Gastroesophageal sphincter (tissue), 4 donors: ENCODE measurements at regions not wholly inside any gene's neighbourhood (a gene's known extent, or its start where the extent isn't known, plus 50 kb on each side); places are given as distances from the start of the nearest gene placed in this dataset.

Experiments used
- ATAC-seq: fragments of 150-250 bp; one replicate; pipeline ENCODE4 v1.9.1; 2016; ENCODE audit warnings: mild to moderate bottlenecking, moderate library complexity
- H3K27ac ChIP-seq, 4 donors: fragments of 200-600 bp; sonication (generic) in 3 of 4; 1 replicate in 3 of 4; 2 replicates in 1 of 4; pipeline ENCODE4 v1.5.1; 2016 to 2019
- H3K27me3 ChIP-seq: fragments of 200-600 bp; sonication (generic); one replicate; pipeline ENCODE4 v1.5.1; 2019
- H3K36me3 ChIP-seq, 2 donors: fragments of 200-600 bp; sonication (generic); one replicate each; pipeline ENCODE4 v1.5.1; 2019; ENCODE audit warnings: control low read depth in 1 of 2
- H3K4me1 ChIP-seq, 3 donors: fragments of 200-600 bp; sonication (generic); 1 replicate in 2 of 3; 2 replicates in 1 of 3; pipeline ENCODE4 v1.5.1; 2016 to 2019; ENCODE audit warnings: control low read depth in 2 of 3
- H3K4me3 ChIP-seq, 2 donors: fragments of 200-600 bp; sonication (generic); one replicate each; pipeline ENCODE4 v1.5.1; 2019; ENCODE audit warnings: mild to moderate bottlenecking in 1 of 2, moderate library complexity in 1 of 2
- H3K9me3 ChIP-seq, 3 donors: fragments of 200-600 bp; sonication (generic); one replicate each; pipeline ENCODE4 v1.5.1; 2017 to 2019; ENCODE audit warnings: control low read depth in 2 of 3
- EP300 ChIP-seq: sonication (generic); formaldehyde crosslinking; IDR thresholded peaks from one replicate; pipeline ENCODE4 v1.6.1; 2017; ENCODE audit warnings: antibody characterized with exemption, mild to moderate bottlenecking
- POLR2A ChIP-seq, 2 donors: fragments of 450-650 bp; IDR thresholded peaks; one replicate each; pipeline ENCODE4 v1.6.1; 2017; ENCODE audit warnings: antibody characterized with exemption in 2 of 2, mild to moderate bottlenecking in 2 of 2, moderate library complexity in 1 of 2
- POLR2AphosphoS5 ChIP-seq: sonication (generic); formaldehyde crosslinking; IDR thresholded peaks from one replicate; pipeline ENCODE4 v1.6.1; 2017; ENCODE audit warnings: antibody characterized with exemption
- WGBS, 2 donors: methylation state at CpG; one replicate each; pipeline ENCODE4 v1.1.5; 2018; ENCODE audit warnings: low coverage in 1 of 2; 5-methylcytosine and 5-hydroxymethylcytosine counted together
- TF ChIP-seq, protein P1 (sequence below), 4 experiments: fragments of 200-600 bp in 2 of 4; fragments of 450-650 bp in 2 of 4; sonication (generic) in 1 of 4; IDR thresholded peaks; one replicate each; pipeline ENCODE4 v1.5.1; 2017 to 2019; ENCODE audit warnings: antibody characterized with exemption in 4 of 4, mild to moderate bottlenecking in 2 of 4, moderate library complexity in 2 of 4

DNA sequence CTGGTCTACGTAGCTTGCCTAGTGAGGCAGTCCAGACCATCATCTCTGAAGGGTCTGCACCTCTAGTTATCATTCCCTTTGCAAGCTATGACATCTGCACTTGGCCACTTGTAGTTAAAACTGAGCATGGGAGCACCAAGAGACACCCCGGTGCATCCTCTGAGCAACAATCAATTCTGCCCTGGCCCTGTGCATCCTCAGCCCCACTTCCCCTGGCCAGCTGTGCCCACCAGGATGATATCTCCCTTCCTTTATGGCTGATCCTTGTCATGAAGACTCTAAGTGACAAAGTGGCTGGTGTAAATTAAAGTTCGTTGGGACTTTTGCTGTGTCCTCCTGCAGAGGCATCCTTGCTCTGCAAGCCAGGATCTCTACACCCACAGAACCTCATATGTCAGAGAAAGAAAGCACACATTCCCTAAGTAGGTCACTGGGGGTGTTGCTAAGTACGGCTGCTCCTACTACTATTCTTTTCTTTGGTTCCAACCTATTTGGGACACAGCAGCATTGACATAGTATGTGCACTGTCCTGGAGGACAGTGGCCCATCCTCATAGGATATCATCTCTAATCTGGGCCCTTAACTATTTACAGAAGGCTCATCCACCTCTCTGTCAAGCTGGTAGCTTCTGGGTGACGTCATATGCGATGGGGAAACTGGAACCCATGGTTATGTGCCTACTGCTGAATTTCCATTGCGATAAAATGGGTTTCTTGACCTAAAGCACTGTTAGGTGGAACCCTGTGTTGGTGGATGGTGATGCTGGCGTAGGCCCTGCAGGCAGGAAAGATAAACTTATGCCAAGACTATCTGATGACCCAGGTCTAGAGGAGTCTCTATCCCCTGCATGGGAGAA is 384.3 kb upstream of the ID2 start:
- ATAC-seq, result no peak

DNA sequence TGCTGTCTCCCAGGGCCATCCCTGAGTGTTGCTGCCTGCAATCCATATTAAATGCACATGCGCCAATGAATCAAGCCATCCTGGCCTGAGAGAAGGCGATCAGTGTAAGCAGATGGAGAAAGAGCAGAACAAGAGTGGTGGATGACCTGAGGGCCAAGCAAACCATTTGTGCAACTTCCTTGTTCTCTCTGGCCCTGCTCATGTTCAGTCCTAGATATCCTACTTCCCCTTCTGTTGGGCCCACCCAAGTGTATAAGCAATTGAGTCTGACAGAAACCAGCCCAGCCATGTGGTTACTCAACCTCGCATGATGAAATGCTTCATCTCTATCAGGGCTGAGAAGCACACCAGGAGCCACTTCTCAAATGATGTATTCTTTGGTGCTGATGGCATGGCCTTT is 383.1 kb upstream of the ID2 start:
- Histone ChIP-seq H3K9me3 (no peaks in the 10 kb centered on the region), H3K27me3 (no peaks in the 10 kb centered on the region), H3K4me1 (peaks cover 0 to 17% (median 7%) of the 10 kb centered on the region in 3 donors), H3K27ac (no peak overlapping the region), H3K4me3 (no peak overlapping the region), H3K36me3 (no peaks in the 10 kb centered on the region)
- TF ChIP-seq POLR2AphosphoS5 (peak; percentile 2), POLR2A (IDR thresholded peaks at IDR 0.05) (no peak)
- WGBS, 2 donors, result 89 to 100% methylated on average over 2 of the region's 3 CpGs
- peak; percentile 76 for ATAC-seq

More for the DNA sequence above, 384.3 kb upstream of the ID2 start:
- WGBS, 2 donors, result 88 to 100% methylated on average over 4 to 7 of the region's 8 CpGs
- H3K4me1 ChIP-seq, result peaks cover 0 to 13% (median 7%) of the 10 kb centered on the region in 3 donors
- no peaks in the 10 kb centered on the region for H3K9me3 ChIP-seq
- no peaks in the 10 kb centered on the region for H3K27me3 ChIP-seq
- H3K36me3 ChIP-seq, result no peaks in the 10 kb centered on the region
- TF ChIP-seq, protein P1, sequence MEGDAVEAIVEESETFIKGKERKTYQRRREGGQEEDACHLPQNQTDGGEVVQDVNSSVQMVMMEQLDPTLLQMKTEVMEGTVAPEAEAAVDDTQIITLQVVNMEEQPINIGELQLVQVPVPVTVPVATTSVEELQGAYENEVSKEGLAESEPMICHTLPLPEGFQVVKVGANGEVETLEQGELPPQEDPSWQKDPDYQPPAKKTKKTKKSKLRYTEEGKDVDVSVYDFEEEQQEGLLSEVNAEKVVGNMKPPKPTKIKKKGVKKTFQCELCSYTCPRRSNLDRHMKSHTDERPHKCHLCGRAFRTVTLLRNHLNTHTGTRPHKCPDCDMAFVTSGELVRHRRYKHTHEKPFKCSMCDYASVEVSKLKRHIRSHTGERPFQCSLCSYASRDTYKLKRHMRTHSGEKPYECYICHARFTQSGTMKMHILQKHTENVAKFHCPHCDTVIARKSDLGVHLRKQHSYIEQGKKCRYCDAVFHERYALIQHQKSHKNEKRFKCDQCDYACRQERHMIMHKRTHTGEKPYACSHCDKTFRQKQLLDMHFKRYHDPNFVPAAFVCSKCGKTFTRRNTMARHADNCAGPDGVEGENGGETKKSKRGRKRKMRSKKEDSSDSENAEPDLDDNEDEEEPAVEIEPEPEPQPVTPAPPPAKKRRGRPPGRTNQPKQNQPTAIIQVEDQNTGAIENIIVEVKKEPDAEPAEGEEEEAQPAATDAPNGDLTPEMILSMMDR (IDR thresholded peaks at IDR 0.05), result no peak
- TF ChIP-seq POLR2A (IDR thresholded peaks at IDR 0.05), result no peak
- TF ChIP-seq EP300, result no peak
- no peak for TF ChIP-seq POLR2AphosphoS5
- no peak overlapping the region for H3K27ac ChIP-seq
- no peak overlapping the region for H3K4me3 ChIP-seq

DNA sequence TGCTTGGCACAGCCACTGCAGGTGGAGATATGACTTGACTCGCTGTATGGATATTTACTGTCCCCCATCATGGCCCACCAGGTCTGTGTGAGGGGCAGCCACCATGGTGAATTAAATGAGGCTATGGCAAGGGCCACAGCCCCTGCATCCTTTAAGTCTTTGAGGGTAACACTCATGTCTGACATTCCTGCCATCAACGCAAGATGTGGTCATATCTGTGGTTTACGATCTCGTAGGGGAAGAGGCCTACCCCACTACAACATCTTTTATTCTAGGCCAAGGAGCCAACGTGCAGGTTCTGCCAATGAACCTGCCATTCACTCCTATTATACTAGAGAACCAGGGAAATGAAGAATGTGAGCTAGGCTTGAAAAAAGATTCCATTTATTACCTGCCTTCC is 381.6 kb upstream of the ID2 start:
- TF ChIP-seq POLR2AphosphoS5, result no peak
- TF ChIP-seq EP300, result no peak
- TF ChIP-seq POLR2A (IDR thresholded peaks at IDR 0.05), result no peak
- TF ChIP-seq, protein P1 (IDR thresholded peaks at IDR 0.05), result no peak
- WGBS, 2 donors, result 57 to 58% methylated on average over 4 to 5 of the region's 5 CpGs
- H3K27me3 ChIP-seq, result no peaks in the 10 kb centered on the region

DNA sequence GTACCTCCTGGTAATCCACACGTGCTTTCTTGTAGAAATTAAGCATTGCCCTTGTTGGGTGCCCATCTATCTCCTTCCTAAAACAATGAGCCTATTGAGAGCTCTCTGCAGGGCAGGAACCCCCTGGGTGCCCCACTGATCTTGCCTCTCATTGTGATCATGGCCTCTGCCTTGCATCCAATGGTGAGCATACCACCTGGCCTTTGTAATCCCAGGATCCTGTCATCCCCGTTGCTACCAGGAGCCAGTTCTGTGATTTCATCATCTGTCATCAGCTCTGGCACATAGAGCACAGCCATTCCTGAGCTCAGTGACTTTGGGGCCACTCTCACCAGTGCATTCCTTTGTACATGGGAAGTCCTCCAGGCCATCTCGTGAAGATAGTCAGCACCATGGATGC is 381.0 kb upstream of the ID2 start:
- no peak for ATAC-seq
- WGBS, 2 donors, result 83 to 88% methylated on average over 1 to 2 of the region's 3 CpGs

More for the DNA sequence above, 381.6 kb upstream of the ID2 start:
- Histone ChIP-seq H3K4me3 (no peak overlapping the region), H3K36me3 (no peaks in the 10 kb centered on the region), H3K27ac (no peak overlapping the region), H3K9me3 (no peaks in the 10 kb centered on the region), H3K4me1 (peaks cover 0 to 26% (median 7%) of the 10 kb centered on the region in 3 donors)
- ATAC-seq, result no peak

DNA sequence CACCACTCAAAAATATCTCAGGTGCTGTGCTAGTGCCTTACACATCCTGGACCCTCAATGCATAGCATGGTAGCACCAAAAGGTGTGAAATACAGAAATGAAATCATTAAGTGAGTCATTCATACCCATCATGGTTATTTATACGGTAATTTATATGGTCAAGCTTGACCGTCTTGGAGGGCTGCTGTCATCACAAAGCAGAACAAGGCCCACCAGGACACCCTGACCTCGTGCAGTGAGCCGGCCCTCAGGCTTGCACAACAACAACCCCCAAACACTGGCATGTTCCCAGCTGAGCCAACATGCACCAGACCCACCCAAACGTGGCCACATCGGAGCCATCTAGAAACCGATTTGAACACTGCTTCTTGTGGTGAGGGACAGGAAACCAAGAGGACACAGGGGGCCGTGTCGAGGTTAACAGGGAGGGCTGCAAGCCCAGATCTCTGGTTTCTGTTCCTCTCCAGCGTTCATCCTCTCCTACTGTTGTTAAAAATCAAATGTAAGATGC is 378.5 kb upstream of the ID2 start:
- ATAC-seq, result peak; percentile 29
- peak overlapping the region in 3 of 4 donors; percentile 10 to 69 (median 53) for H3K27ac ChIP-seq
- H3K4me1 ChIP-seq, result peaks cover 0 to 46% (median 10%) of the 10 kb centered on the region in 3 donors
- TF ChIP-seq POLR2A (IDR thresholded peaks at IDR 0.05), result no peak
- no peak for TF ChIP-seq EP300
- TF ChIP-seq, protein P1 (IDR thresholded peaks at IDR 0.05), result no peak
- no peak for TF ChIP-seq POLR2AphosphoS5
- H3K9me3 ChIP-seq, result no peaks in the 10 kb centered on the region
- H3K36me3 ChIP-seq, result no peaks in the 10 kb centered on the region
- WGBS, 2 donors, result 78 to 93% methylated on average over 3 to 9 of the region's 10 CpGs
- H3K4me3 ChIP-seq, result no peak overlapping the region
- no peaks in the 10 kb centered on the region for H3K27me3 ChIP-seq

More for the DNA sequence above, 381.0 kb upstream of the ID2 start:
- H3K9me3 ChIP-seq, result no peaks in the 10 kb centered on the region
- no peak overlapping the region for H3K27ac ChIP-seq
- TF ChIP-seq POLR2AphosphoS5 (no peak), POLR2A (IDR thresholded peaks at IDR 0.05) (no peak), EP300 (no peak)
- TF ChIP-seq, protein P1 (IDR thresholded peaks at IDR 0.05), result no peak
- H3K4me1 ChIP-seq, result peaks cover 0 to 31% (median 7%) of the 10 kb centered on the region in 3 donors
- no peaks in the 10 kb centered on the region for H3K36me3 ChIP-seq
- no peaks in the 10 kb centered on the region for H3K27me3 ChIP-seq
- no peak overlapping the region for H3K4me3 ChIP-seq
